NB4 (cell line): ENCODE measurements at regions not wholly inside any gene's neighbourhood (a gene's known extent, or its start where the extent isn't known, plus 50 kb on each side); places are given as distances from the start of the nearest gene placed in this dataset.

ENCODE experiments used
- CTCF ChIP-seq: IDR thresholded peaks from one replicate; pipeline ENCODE4 v1.5.1; 2012; ENCODE audit warnings: low read depth, low read length
- MAX ChIP-seq: IDR thresholded peaks from 2 replicates; pipeline ENCODE4 v1.6.1; 2011; ENCODE audit warnings: low read depth, low read length
- MYC ChIP-seq: IDR thresholded peaks from 2 replicates; pipeline ENCODE4 v1.6.1; 2011; ENCODE audit warnings: low read depth, low read length
- POLR2A ChIP-seq: IDR thresholded peaks from 2 replicates; pipeline ENCODE4 v1.6.1; 2011; ENCODE audit warnings: mild to moderate bottlenecking; ENCODE audit not compliant: insufficient read length; ENCODE audit errors: extremely low read depth

GRCh38 chr9:134585746-134586706 lies 55.6 kb upstream of the COL5A1 start:
- TF ChIP-seq CTCF = no peak
- TF ChIP-seq POLR2A = no peak
- TF ChIP-seq MYC = no peak
- TF ChIP-seq MAX = no peak
